Cardiac muscle cell (in vitro differentiated cells and primary cell): ENCODE measurements at regions not wholly inside any gene's neighbourhood (a gene's known extent, or its start where the extent isn't known, plus 50 kb on each side); places are given as distances from the start of the nearest gene placed in this dataset.
"Not testable (repeated sequence)": the region's sequence is repeated elsewhere in the genome, so short reads cannot be mapped to it uniquely, and the experiment has no call there.

ENCODE experiments used
- DNase-seq, 2 donors: peaks; one replicate each; pipeline versions ENCODE4 v3.0.0 to v3.0.0-alpha.2; 2010 to 2017; ENCODE audit warnings: low read depth in 1 of 2, low spot score in 1 of 2
- H3K27ac ChIP-seq: fragments of 200-600 bp; sonication (generic); 2 replicates; pipeline ENCODE4 v1.5.1; 2016
- H3K27me3 ChIP-seq: fragments of 200-600 bp; sonication (generic); 2 replicates; pipeline ENCODE4 v1.6.0; 2016; ENCODE audit warnings: control low read depth
- H3K36me3 ChIP-seq: fragments of 200-600 bp; sonication (generic); 2 replicates; pipeline ENCODE4 v1.5.1; 2016; ENCODE audit warnings: control low read depth
- H3K4me1 ChIP-seq: fragments of 200-600 bp; sonication (generic); 2 replicates; pipeline ENCODE4 v1.8.1; 2017; ENCODE audit warnings: low read depth, mild to moderate bottlenecking, mixed run types
- H3K4me3 ChIP-seq: fragments of 200-600 bp; sonication (generic); 2 replicates; pipeline ENCODE4 v1.5.1; 2016; ENCODE audit warnings: mild to moderate bottlenecking
- H3K9me3 ChIP-seq: fragments of 200-600 bp; sonication (generic); 2 replicates; pipeline ENCODE4 v1.5.1; 2017; ENCODE audit warnings: low read depth, mild to moderate bottlenecking, control low read depth
- TF ChIP-seq, protein P1 (sequence below): IDR thresholded peaks from 2 replicates; pipeline ENCODE4 v1.5.1; 2012; ENCODE audit warnings: low read depth, mild to moderate bottlenecking, low read length

- Histone ChIP-seq H3K4me3 (no peak overlapping the region), H3K9me3 (no peaks in the 10 kb centered on the region), H3K27ac (no peak overlapping the region), H3K27me3 (no peaks in the 10 kb centered on the region), H3K36me3 (no peaks in the 10 kb centered on the region), H3K4me1 (no peaks in the 10 kb centered on the region)
- no peak for DNase-seq
- TF ChIP-seq, protein P1, sequence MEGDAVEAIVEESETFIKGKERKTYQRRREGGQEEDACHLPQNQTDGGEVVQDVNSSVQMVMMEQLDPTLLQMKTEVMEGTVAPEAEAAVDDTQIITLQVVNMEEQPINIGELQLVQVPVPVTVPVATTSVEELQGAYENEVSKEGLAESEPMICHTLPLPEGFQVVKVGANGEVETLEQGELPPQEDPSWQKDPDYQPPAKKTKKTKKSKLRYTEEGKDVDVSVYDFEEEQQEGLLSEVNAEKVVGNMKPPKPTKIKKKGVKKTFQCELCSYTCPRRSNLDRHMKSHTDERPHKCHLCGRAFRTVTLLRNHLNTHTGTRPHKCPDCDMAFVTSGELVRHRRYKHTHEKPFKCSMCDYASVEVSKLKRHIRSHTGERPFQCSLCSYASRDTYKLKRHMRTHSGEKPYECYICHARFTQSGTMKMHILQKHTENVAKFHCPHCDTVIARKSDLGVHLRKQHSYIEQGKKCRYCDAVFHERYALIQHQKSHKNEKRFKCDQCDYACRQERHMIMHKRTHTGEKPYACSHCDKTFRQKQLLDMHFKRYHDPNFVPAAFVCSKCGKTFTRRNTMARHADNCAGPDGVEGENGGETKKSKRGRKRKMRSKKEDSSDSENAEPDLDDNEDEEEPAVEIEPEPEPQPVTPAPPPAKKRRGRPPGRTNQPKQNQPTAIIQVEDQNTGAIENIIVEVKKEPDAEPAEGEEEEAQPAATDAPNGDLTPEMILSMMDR = no peak
Measured at GRCh38 chr2:44055664-44056063, 59.9 kb upstream of the LRPPRC start.

DNA sequence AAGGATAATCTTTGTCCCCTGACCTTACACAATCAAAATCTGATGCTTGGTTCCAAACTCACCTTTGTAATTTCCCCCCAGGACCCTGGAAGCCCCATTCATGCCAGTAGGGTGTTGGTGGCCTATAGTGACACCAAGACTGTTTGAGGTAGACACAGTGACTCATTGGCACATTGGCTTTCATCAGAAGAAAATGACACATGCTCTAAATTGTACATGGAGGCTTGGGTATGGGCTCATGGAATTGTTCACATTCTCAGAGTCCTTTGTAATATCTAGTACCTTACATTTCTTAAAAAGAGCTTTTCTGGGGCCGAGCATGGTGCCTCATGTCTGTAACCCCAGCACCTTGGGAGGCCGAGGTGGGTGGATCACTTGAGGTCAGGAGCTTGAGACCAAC lies 61.2 kb upstream of the LRPPRC start:
- H3K9me3 ChIP-seq = no peaks in the 10 kb centered on the region
- no peaks in the 10 kb centered on the region for H3K36me3 ChIP-seq
- TF ChIP-seq, protein P1 = no peak
- H3K27me3 ChIP-seq = no peaks in the 10 kb centered on the region
- DNase-seq = no peak
- no peak overlapping the region for H3K4me3 ChIP-seq
- no peak overlapping the region for H3K27ac ChIP-seq
- no peaks in the 10 kb centered on the region for H3K4me1 ChIP-seq

DNA sequence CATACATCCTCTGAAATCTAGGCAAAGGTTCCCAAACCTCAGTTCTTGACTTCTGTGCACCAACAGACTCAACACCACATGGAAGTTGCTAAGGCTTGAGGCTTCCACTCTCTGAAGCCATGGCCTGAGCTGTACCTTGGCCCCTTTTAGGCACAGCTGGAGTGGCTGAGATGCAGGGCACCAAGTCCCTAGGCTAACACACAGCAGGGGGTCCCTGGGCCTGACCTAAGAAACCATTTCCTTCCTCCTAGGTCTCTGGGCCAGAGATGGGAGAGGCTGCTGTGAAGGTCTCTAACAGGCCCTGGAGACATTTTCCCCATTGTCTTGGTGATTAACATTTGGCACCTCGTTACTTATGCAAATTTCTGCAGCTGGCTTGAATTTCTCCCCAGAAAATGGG lies 64.5 kb upstream of the LRPPRC start:
- not testable (repeated sequence) for H3K9me3 ChIP-seq, H3K4me1 ChIP-seq, DNase-seq, H3K4me3 ChIP-seq, H3K36me3 ChIP-seq, H3K27ac ChIP-seq, H3K27me3 ChIP-seq

- no peak overlapping the region for H3K4me3 ChIP-seq
- H3K9me3 ChIP-seq = no peaks in the 10 kb centered on the region
- no peak overlapping the region for H3K27ac ChIP-seq
- DNase-seq = no peak
- H3K27me3 ChIP-seq = no peaks in the 10 kb centered on the region
- no peaks in the 10 kb centered on the region for H3K36me3 ChIP-seq
- TF ChIP-seq, protein P1 = no peak
- H3K4me1 ChIP-seq = no peaks in the 10 kb centered on the region
Measured at GRCh38 chr2:44060990-44061389, 65.2 kb upstream of the LRPPRC start.

GRCh38 chr2:44061469-44061868 lies 65.7 kb upstream of the LRPPRC start:
- TF ChIP-seq, protein P1 = no peak
- H3K4me1 ChIP-seq = no peaks in the 10 kb centered on the region
- no peaks in the 10 kb centered on the region for H3K9me3 ChIP-seq
- H3K36me3 ChIP-seq = no peaks in the 10 kb centered on the region
- H3K27me3 ChIP-seq = no peaks in the 10 kb centered on the region
- H3K27ac ChIP-seq = no peak overlapping the region
- H3K4me3 ChIP-seq = no peak overlapping the region
- no peak for DNase-seq

DNA sequence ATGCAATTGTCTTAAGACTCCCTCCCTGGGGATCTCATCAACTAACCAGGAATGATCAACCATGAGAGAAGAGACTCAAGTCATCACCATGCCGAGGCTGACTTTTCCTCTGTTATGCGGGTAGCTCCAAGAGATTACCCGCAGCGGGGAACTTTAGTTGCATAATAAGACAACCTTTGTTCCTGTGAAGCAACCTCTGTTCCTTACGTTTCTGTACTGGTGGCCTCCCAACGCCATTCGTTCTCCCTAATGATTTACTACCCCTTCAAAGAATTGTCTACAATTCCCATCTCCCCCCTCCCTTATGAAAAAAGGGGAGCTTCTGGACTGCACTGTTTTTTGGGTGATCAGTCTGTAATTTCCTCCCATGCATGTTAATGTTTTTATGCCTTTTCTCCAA lies 66.1 kb upstream of the LRPPRC start:
- TF ChIP-seq, protein P1 = no peak
- DNase-seq = no peak
- Histone ChIP-seq H3K27ac (no peak overlapping the region), H3K27me3 (no peaks in the 10 kb centered on the region), H3K4me3 (no peak overlapping the region), H3K9me3 (no peaks in the 10 kb centered on the region), H3K36me3 (no peaks in the 10 kb centered on the region), H3K4me1 (no peaks in the 10 kb centered on the region)
